Upper lobe of left lung (tissue), 6 donors: ENCODE measurements at regions not wholly inside any gene's neighbourhood (a gene's known extent, or its start where the extent isn't known, plus 50 kb on each side); places are given as distances from the start of the nearest gene placed in this dataset.

ENCODE experiments used
- ATAC-seq, 2 donors: fragments of 200-7000 bp; cut with Tn5 transposase; one replicate each; pipeline ENCODE4 v1.9.1; 2022; ENCODE audit warnings: mild to moderate bottlenecking in 2 of 2, moderate library complexity in 2 of 2; ENCODE audit not compliant: low FRiP score in 2 of 2
- DNase-seq, 2 donors: peaks; one replicate each; pipeline ENCODE4 v3.0.0-alpha.2; 2019 to 2020
- H3K27ac ChIP-seq, 4 donors: fragments of 200-600 bp; sonication (generic); one replicate each; pipeline ENCODE4 v1.5.1; 2016 to 2019
- H3K27me3 ChIP-seq, 4 donors: fragments of 200-600 bp; sonication (generic); one replicate each; pipeline ENCODE4 v1.5.1; 2017 to 2019
- H3K36me3 ChIP-seq, 4 donors: fragments of 200-600 bp; sonication (generic); one replicate each; pipeline ENCODE4 v1.5.1; 2016 to 2019
- H3K4me1 ChIP-seq, 4 donors: fragments of 200-600 bp; sonication (generic); one replicate each; pipeline ENCODE4 v1.5.1; 2018 to 2019
- H3K4me3 ChIP-seq, 4 donors: fragments of 200-600 bp; sonication (generic); one replicate each; pipeline ENCODE4 v1.5.1; 2017 to 2019; ENCODE audit warnings: mild to moderate bottlenecking in 2 of 4, moderate library complexity in 1 of 4
- H3K9me3 ChIP-seq, 4 donors: fragments of 200-600 bp; sonication (generic); one replicate each; pipeline ENCODE4 v1.5.1; 2018 to 2019
- EP300 ChIP-seq, 4 donors: sonication (generic); formaldehyde crosslinking; IDR thresholded peaks; one replicate each; pipeline ENCODE4 v1.5.1; 2017; ENCODE audit warnings: antibody characterized with exemption in 4 of 4, control low read depth in 2 of 4
- POLR2A ChIP-seq, 4 donors: fragments of 450-650 bp; IDR thresholded peaks; one replicate each; pipeline ENCODE4 v1.5.1; 2016 to 2017; ENCODE audit warnings: antibody characterized with exemption in 4 of 4, mild to moderate bottlenecking in 2 of 4
- POLR2AphosphoS5 ChIP-seq, 2 donors: sonication (generic); formaldehyde crosslinking; IDR thresholded peaks; one replicate each; pipeline ENCODE4 v1.5.1; 2017; ENCODE audit warnings: antibody characterized with exemption in 2 of 2
- WGBS, 2 donors: methylation state at CpG; one replicate each; pipeline ENCODE4 v1.1.5; 2017 to 2018; 5-methylcytosine and 5-hydroxymethylcytosine counted together
- TF ChIP-seq, protein P1 (sequence below), 6 experiments: fragments of 450-650 bp in 4 of 6; fragments of 200-600 bp in 2 of 6; sonication (generic) in 2 of 6; IDR thresholded peaks; one replicate each; pipeline ENCODE4 v1.5.1; 2016 to 2019; ENCODE audit warnings: antibody characterized with exemption in 6 of 6
- donor health status: DM: no; HTN: no; CAD: no; lungs with moderate emphysema.
- donor health status: DM: no; HTN: yes; CAD: no; lungs with severe emphysema.

DNA sequence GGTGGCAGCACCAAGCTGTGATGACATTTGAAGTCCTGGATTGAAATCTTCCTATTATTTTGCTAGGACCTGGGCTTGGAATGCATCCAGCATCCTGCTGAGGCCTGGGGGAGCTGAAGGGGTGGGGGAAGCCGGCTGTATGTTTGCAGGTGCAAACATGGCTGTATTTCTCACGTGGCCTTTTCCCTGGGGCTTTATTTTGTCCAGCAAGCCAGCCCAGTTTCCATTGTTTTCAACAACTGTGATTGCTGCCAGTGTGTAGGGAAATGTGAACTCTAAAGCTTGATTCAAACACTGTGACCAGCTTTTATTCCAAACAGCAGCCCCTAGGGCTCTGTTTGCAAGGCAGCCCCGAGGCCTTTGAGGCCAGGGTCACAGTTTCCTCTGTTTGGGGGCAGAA lies 683.0 kb downstream of the DHX35 start:
- H3K36me3 ChIP-seq = no peaks in the 10 kb centered on the region
- ATAC-seq = no peak
- TF ChIP-seq, protein P1, sequence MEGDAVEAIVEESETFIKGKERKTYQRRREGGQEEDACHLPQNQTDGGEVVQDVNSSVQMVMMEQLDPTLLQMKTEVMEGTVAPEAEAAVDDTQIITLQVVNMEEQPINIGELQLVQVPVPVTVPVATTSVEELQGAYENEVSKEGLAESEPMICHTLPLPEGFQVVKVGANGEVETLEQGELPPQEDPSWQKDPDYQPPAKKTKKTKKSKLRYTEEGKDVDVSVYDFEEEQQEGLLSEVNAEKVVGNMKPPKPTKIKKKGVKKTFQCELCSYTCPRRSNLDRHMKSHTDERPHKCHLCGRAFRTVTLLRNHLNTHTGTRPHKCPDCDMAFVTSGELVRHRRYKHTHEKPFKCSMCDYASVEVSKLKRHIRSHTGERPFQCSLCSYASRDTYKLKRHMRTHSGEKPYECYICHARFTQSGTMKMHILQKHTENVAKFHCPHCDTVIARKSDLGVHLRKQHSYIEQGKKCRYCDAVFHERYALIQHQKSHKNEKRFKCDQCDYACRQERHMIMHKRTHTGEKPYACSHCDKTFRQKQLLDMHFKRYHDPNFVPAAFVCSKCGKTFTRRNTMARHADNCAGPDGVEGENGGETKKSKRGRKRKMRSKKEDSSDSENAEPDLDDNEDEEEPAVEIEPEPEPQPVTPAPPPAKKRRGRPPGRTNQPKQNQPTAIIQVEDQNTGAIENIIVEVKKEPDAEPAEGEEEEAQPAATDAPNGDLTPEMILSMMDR (IDR thresholded peaks at IDR 0.05) = no peak
- TF ChIP-seq POLR2A (IDR thresholded peaks at IDR 0.05) (no peak), EP300 (IDR thresholded peaks at IDR 0.05) (no peak), POLR2AphosphoS5 (IDR thresholded peaks at IDR 0.05) (no peak)
- no peak overlapping the region for H3K27ac ChIP-seq
- no peaks in the 10 kb centered on the region for H3K9me3 ChIP-seq
- no peaks in the 10 kb centered on the region for H3K27me3 ChIP-seq
- H3K4me1 ChIP-seq = no peaks in the 10 kb centered on the region
- H3K4me3 ChIP-seq = no peak overlapping the region
- no peak for DNase-seq
- 18 to 30% methylated on average over 3 of the region's 3 CpGs for WGBS, 2 donors

DNA sequence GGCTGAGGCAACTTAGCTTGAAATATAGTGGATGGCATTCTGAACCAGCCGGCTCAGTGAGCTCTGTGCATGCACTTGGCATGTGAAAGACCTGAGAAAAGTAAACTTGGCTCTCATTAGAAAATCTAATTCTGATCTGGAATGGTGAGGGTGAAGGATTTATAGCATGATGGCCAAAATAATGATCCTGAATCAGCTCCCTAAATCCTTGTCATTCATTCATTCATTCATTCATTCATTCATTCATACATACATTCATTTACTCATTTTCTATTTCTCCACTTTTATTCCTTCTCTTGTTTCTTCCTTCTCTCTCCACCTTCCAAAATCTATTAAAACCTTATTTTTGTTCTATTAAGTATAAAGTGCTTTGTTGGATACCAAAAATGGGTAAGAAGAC lies 681.1 kb downstream of the DHX35 start:
- Histone ChIP-seq H3K27me3 (no peaks in the 10 kb centered on the region), H3K4me3 (no peak overlapping the region), H3K27ac (no peak overlapping the region), H3K9me3 (no peaks in the 10 kb centered on the region), H3K4me1 (no peaks in the 10 kb centered on the region), H3K36me3 (no peaks in the 10 kb centered on the region)
- DNase-seq (no peak), ATAC-seq (no peak)
- no peak for TF ChIP-seq POLR2AphosphoS5 (IDR thresholded peaks at IDR 0.05)
- no peak for TF ChIP-seq POLR2A (IDR thresholded peaks at IDR 0.05)
- TF ChIP-seq EP300 (IDR thresholded peaks at IDR 0.05) = no peak
- TF ChIP-seq, protein P1 (IDR thresholded peaks at IDR 0.05) = no peak
- WGBS, 2 donors = 71 to 85% methylated on average over 1 of the region's 1 CpG

DNA sequence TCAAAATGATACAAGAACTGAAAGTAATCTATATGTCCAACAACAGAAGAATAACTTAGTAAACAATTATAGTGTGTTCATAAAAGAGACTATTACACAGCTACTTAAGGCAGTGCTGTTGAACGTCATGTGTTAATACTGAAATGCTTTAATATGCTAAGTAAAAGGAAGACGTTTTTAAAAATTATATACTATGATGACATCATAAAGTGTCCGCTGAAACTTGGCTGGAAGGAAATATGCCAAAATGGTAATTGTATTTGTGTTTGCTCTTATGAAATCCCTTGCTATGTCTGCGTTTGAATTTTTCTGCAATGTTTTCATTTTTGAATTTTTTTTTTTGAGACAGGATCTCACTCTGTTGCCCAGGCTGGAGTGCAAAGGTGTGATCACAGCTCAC lies 679.3 kb downstream of the DHX35 start:
- TF ChIP-seq EP300 (IDR thresholded peaks at IDR 0.05) (no peak), POLR2A (IDR thresholded peaks at IDR 0.05) (no peak), POLR2AphosphoS5 (IDR thresholded peaks at IDR 0.05) (no peak)
- TF ChIP-seq, protein P1 (IDR thresholded peaks at IDR 0.05) = no peak
- no peaks in the 10 kb centered on the region for H3K36me3 ChIP-seq
- no peak overlapping the region for H3K4me3 ChIP-seq
- H3K4me1 ChIP-seq = no peaks in the 10 kb centered on the region
- H3K27me3 ChIP-seq = no peaks in the 10 kb centered on the region
- WGBS, 2 donors = 67 to 76% methylated on average over 4 of the region's 4 CpGs
- ATAC-seq (no peak), DNase-seq (no peak)
- H3K9me3 ChIP-seq = no peaks in the 10 kb centered on the region
- no peak overlapping the region for H3K27ac ChIP-seq

DNA sequence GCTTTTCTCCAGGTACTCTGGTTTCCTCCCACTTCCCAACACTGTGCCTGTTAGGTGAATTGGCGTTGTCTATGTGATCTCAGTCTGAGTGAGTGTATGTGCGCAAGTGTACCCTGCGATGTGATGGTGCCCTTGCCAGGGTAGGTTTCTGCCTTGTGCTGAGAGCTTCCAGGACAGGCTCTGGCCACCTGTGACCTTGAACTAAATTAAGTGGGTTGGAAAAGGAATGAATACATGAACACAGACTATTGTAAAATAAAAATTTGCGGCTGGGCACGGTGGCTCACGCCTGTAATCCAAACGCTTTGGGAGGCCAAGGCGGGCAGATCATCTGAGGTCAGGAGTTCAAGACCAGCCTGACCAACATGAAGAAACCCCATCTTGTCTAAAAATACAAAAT lies 678.0 kb downstream of the DHX35 start:
- no peaks in the 10 kb centered on the region for H3K4me1 ChIP-seq
- no peak for DNase-seq
- no peak overlapping the region for H3K4me3 ChIP-seq
- H3K9me3 ChIP-seq = no peaks in the 10 kb centered on the region
- TF ChIP-seq EP300 (IDR thresholded peaks at IDR 0.05) (no peak), POLR2A (IDR thresholded peaks at IDR 0.05) (no peak)
- TF ChIP-seq, protein P1 (IDR thresholded peaks at IDR 0.05) = no peak
- no peak overlapping the region for H3K27ac ChIP-seq
- no peak for ATAC-seq
- H3K27me3 ChIP-seq = no peaks in the 10 kb centered on the region
- WGBS, 2 donors = 95% methylated on average over 8 of the region's 8 CpGs
- H3K36me3 ChIP-seq = no peaks in the 10 kb centered on the region

DNA sequence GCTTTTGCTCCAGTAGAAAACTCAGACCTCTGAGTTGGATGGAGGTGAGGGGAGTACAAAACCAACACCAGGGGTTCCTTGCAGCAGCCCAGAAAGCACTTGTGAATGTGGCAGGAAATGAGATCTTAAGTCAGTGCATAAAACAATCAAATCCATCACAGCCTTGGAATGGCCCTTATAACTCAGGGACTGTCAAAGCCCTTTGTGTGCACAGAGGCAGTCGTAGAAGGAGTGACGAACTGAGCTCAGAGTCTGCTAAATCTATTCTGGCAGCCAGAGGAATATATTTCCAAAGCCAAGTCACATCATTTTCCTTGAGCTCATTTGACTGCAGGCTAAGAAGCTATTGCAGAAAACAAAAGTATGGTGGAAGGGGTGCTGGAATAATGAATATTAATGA lies 676.6 kb downstream of the DHX35 start:
- H3K27ac ChIP-seq = no peak overlapping the region
- no peaks in the 10 kb centered on the region for H3K4me1 ChIP-seq
- DNase-seq = no peak
- no peak overlapping the region for H3K4me3 ChIP-seq
- no peaks in the 10 kb centered on the region for H3K27me3 ChIP-seq
- TF ChIP-seq POLR2AphosphoS5 (IDR thresholded peaks at IDR 0.05) = no peak
- no peak for TF ChIP-seq EP300 (IDR thresholded peaks at IDR 0.05)
- TF ChIP-seq, protein P1 (IDR thresholded peaks at IDR 0.05) = no peak
- no peak for TF ChIP-seq POLR2A (IDR thresholded peaks at IDR 0.05)
- ATAC-seq = no peak
- 2 to 17% methylated on average over 2 of the region's 2 CpGs for WGBS, 2 donors
- H3K36me3 ChIP-seq = no peaks in the 10 kb centered on the region
- no peaks in the 10 kb centered on the region for H3K9me3 ChIP-seq
